ENCODE measurements at regions not wholly inside any gene's neighbourhood (a gene's known extent, or its start where the extent isn't known, plus 50 kb on each side); places are given as distances from the start of the nearest gene placed in this dataset.
"Not testable (repeated sequence)": the region's sequence is repeated elsewhere in the genome, so short reads cannot be mapped to it uniquely, and the experiment has no call there.

DNA sequence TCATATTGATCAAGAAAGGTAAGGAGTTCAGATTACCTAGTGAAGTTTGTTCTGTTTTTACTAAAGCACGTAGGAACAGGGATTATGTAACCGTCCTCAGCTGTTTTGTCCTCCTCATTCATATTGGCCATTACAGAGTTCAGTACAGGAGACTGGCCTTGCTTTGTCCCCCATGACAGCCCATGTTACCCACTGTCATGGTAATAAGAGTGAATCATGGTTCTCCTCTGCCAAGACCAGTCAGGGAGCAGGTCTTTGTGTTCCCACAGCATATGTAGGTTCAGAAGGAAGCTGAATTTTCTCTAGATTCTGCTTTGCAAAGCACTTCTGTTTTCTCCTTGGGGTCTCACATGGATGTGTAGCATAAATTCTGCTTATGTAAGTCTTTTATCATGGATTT is 106.2 kb upstream of the GPR141 start:
- TF ChIP-seq CTCF (IDR thresholded peaks at IDR 0.05; ENCODE audit: insufficient read depth, low read depth, low read length, missing control alignments): no peak
- H3K4me3 ChIP-seq (ENCODE audit: low read depth, low read length): no peak overlapping the region
- DNase-seq (ENCODE audit: low read depth): no peak

DNA sequence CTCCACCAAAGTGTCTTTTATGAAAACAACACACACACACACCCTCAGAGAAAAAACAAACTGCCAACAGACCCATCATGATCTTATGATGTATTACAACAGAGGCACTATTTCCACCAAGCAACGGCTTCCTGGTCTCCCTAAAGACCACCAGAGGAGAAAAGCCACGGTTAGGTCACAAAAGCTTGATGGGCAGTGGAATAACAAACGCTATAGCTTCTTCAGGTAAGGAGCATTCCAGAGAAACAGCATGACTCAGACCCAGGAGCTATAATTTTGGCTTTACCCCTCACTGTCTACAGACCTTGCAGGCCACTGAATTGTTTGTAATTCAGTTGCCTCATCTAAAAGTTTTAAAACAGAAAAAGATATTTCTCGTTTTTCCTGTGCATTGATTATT is 105.7 kb upstream of the GPR141 start:
- H3K4me3 ChIP-seq (ENCODE audit: low read depth, low read length): no peak overlapping the region
- TF ChIP-seq CTCF (IDR thresholded peaks at IDR 0.05; ENCODE audit: insufficient read depth, low read depth, low read length, missing control alignments): no peak
- DNase-seq (ENCODE audit: low read depth): no peak

GRCh38 chr7:37578350-37578749 is 105.2 kb upstream of the GPR141 start:
- no peak for TF ChIP-seq CTCF (IDR thresholded peaks at IDR 0.05; ENCODE audit: insufficient read depth, low read depth, low read length, missing control alignments)
- no peak overlapping the region for H3K4me3 ChIP-seq (ENCODE audit: low read depth, low read length)

GRCh38 chr7:37580376-37580775 is 103.2 kb upstream of the GPR141 start:
- no peak for DNase-seq (ENCODE audit: low read depth)
- no peak for TF ChIP-seq CTCF (IDR thresholded peaks at IDR 0.05; ENCODE audit: insufficient read depth, low read depth, low read length, missing control alignments)
- no peak overlapping the region for H3K4me3 ChIP-seq (ENCODE audit: low read depth, low read length)

More at GRCh38 chr7:37578350-37578749, 105.2 kb upstream of the GPR141 start:
- DNase-seq (ENCODE audit: low read depth): no peak

GRCh38 chr7:37584651-37585463 is 98.7 kb upstream of the GPR141 start:
- not testable (repeated sequence) for DNase-seq (ENCODE audit: low read depth); H3K4me3 ChIP-seq (ENCODE audit: low read depth, low read length)

- H3K4me3 ChIP-seq (ENCODE audit: low read depth, low read length): no peak overlapping the region
- TF ChIP-seq CTCF (IDR thresholded peaks at IDR 0.05; ENCODE audit: insufficient read depth, low read depth, low read length, missing control alignments): no peak
- DNase-seq (ENCODE audit: low read depth): no peak
These were observed 92.7 kb upstream of the GPR141 start for GRCh38 chr7:37590824-37591223.

- no peak for TF ChIP-seq CTCF (IDR thresholded peaks at IDR 0.05; ENCODE audit: insufficient read depth, low read depth, low read length, missing control alignments)
- H3K4me3 ChIP-seq (ENCODE audit: low read depth, low read length): no peak overlapping the region
- peak; percentile 29 for DNase-seq (ENCODE audit: low read depth)
These were observed 91.2 kb upstream of the GPR141 start for GRCh38 chr7:37592366-37592765.
